Activated T-cell treated with anti-CD3 and anti-CD28 coated beads, Interleukin-2, amount 50 U/mL, for 24 hours (primary cell): ENCODE measurements at regions not wholly inside any gene's neighbourhood (a gene's known extent, or its start where the extent isn't known, plus 50 kb on each side); places are given as distances from the start of the nearest gene placed in this dataset.
"Not testable (repeated sequence)": the region's sequence is repeated elsewhere in the genome, so short reads cannot be mapped to it uniquely, and the experiment has no call there.

Experiments
- DNase-seq: peaks from one replicate; pipeline ENCODE4 v3.0.0-alpha.2; 2020
- H3K27ac Mint-ChIP-seq: 2 replicates; pipeline ENCODE4 v1.8.0; 2020; ENCODE audit warnings: mild to moderate bottlenecking, mixed read lengths
- H3K27me3 Mint-ChIP-seq: 2 replicates; pipeline ENCODE4 v1.8.0; 2020; ENCODE audit warnings: mixed read lengths
- H3K36me3 Mint-ChIP-seq: 2 replicates; pipeline ENCODE4 v1.8.0; 2020; ENCODE audit warnings: low read depth, mixed read lengths
- H3K4me1 Mint-ChIP-seq: 2 replicates; pipeline ENCODE4 v1.8.0; 2020; ENCODE audit warnings: low read depth, mixed read lengths
- H3K4me3 Mint-ChIP-seq: 2 replicates; pipeline ENCODE4 v1.8.0; 2020; ENCODE audit warnings: mild to moderate bottlenecking, moderate library complexity, mixed read lengths
- H3K9me3 Mint-ChIP-seq: 2 replicates; pipeline ENCODE4 v1.8.0; 2020; ENCODE audit warnings: mixed read lengths

DNA sequence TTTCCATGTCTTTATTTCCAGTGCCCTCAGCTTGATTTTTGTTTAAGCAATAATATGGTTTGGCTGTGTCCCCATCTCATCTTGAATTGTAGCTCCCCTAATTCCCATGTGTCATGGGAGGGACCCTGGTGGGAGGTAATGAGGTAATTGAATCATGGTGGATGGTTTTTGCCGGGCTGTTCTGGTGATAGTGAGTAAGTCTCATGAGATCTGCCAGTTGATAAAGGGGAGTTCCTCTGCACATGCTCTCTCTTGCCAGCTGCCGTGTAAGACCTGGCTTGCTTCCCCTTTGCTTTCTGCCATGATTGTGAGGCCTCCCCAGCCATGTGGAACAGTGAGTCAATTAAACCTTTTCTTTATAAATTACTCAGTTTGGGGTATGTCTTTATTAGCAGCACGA, 559.6 kb upstream of the ADAMTS5 start:
- no peaks in the 10 kb centered on the region for H3K4me1 Mint-ChIP-seq
- H3K4me3 Mint-ChIP-seq: no peak overlapping the region
- no peak for DNase-seq
- H3K9me3 Mint-ChIP-seq: peaks cover 7% of the 10 kb centered on the region
- H3K27ac Mint-ChIP-seq: no peak overlapping the region
- H3K27me3 Mint-ChIP-seq: no peaks in the 10 kb centered on the region
- no peaks in the 10 kb centered on the region for H3K36me3 Mint-ChIP-seq

DNA sequence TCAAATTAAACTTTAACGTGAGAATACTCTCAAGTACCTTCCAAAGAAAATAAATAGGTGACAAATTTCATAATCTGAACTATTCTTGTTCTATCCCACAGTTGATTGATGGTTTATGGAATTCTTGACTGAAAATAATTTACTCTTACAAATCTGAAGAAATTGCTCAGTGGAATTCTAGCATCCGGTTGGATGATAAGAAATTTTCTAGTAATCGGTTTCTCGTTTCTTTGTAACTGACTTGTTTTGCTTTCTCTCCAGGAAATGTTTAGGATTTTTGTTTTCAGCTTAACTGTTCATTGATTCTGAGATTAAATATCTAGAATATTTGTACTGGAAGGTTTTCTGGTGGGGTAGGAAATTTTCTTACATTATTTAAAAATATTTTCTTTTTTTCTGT, 558.9 kb upstream of the ADAMTS5 start:
- Mint-ChIP-seq H3K36me3 (no peaks in the 10 kb centered on the region), H3K27ac (no peak overlapping the region), H3K9me3 (peaks cover 7% of the 10 kb centered on the region), H3K27me3 (no peaks in the 10 kb centered on the region), H3K4me1 (no peaks in the 10 kb centered on the region), H3K4me3 (no peak overlapping the region)
- no peak for DNase-seq

DNA sequence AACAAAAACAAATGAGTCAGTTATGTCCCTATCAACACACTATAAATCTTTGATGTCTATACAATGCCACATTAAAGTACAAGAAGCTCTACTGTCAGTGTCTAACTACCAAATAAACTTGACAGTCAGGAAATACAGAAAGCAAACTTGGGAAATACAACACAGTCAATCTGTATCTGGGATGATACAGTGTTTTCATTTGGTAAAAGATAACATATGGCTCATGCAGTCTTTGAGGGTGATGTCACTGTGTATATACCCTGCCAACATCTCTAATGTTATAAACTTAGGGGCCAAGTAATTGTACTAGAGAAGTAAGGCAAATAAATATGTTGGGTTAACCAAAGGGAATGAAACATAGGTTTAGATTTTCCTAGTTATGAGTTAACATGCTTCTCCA, 552.5 kb upstream of the ADAMTS5 start:
- H3K36me3 Mint-ChIP-seq: no peaks in the 10 kb centered on the region
- H3K27me3 Mint-ChIP-seq: no peaks in the 10 kb centered on the region
- DNase-seq: no peak
- no peak overlapping the region for H3K4me3 Mint-ChIP-seq
- H3K27ac Mint-ChIP-seq: no peak overlapping the region
- H3K4me1 Mint-ChIP-seq: no peaks in the 10 kb centered on the region
- H3K9me3 Mint-ChIP-seq: peaks cover 20% of the 10 kb centered on the region

DNA sequence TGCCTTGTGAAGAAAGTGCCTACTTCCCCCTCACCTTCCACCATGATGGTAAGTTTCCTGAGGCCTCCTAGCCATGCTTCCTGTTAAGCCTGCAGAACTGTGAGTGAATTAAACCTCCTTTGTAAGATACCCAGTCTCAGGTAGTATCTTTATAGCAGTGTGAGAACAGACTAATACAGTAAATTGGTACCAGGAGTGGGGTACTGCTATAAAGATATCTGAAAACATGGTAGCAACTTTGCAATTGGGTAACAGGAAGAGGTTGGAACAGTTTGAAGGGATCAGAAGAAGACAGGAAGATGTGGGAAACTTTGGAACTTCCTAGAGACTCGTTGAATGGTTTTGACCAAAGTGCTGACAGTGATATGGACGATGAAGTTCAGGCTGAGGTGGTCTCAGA, 550.3 kb upstream of the ADAMTS5 start:
- not testable (repeated sequence) for H3K27ac Mint-ChIP-seq, H3K27me3 Mint-ChIP-seq, H3K4me1 Mint-ChIP-seq, DNase-seq, H3K36me3 Mint-ChIP-seq, H3K4me3 Mint-ChIP-seq
- H3K9me3 Mint-ChIP-seq: peaks cover 20% of the 10 kb centered on the region

DNA sequence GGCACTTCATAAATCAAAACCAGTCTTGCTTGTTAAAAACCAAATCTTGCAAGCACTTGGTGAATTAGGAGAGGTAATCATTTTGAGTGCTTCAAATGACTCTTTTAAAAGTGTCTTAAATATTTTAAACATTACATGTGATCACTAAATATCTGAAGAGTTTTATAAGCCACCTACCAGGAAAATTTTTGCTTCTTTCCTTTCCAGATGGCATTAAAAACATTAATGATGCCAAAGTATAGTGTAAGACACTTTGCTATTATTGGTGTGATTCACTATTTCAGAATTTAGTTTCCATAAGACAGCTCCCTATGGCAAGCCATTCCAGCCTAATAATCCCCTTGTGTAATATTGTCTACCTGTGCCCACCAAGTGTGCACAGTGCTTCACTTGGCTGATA, 548.8 kb upstream of the ADAMTS5 start:
- DNase-seq: no peak
- Mint-ChIP-seq H3K4me3 (no peak overlapping the region), H3K27ac (no peak overlapping the region), H3K36me3 (no peaks in the 10 kb centered on the region), H3K9me3 (peaks cover 20% of the 10 kb centered on the region), H3K4me1 (no peaks in the 10 kb centered on the region), H3K27me3 (no peaks in the 10 kb centered on the region)

DNA sequence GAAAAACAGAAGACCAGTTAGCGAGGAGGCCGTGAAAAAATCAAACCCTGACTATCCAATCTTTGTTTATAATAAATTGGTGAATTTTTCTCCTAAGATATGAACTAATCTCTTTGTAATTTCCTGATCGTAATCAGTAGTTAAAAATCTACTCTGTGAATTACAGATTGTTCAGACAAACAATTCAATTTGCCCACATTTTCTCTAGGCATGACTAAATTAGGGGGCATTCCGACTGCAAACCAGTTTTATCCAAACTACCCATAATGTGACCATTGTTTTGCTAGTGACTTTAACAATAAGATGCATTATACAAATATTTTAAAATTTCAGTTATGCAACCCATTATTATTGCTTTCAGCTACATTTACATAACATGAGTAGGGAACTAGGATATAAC, 546.9 kb upstream of the ADAMTS5 start:
- Mint-ChIP-seq H3K27ac (no peak overlapping the region), H3K4me1 (no peaks in the 10 kb centered on the region), H3K36me3 (no peaks in the 10 kb centered on the region), H3K4me3 (no peak overlapping the region), H3K9me3 (peaks cover 13% of the 10 kb centered on the region), H3K27me3 (no peaks in the 10 kb centered on the region)
- no peak for DNase-seq

DNA sequence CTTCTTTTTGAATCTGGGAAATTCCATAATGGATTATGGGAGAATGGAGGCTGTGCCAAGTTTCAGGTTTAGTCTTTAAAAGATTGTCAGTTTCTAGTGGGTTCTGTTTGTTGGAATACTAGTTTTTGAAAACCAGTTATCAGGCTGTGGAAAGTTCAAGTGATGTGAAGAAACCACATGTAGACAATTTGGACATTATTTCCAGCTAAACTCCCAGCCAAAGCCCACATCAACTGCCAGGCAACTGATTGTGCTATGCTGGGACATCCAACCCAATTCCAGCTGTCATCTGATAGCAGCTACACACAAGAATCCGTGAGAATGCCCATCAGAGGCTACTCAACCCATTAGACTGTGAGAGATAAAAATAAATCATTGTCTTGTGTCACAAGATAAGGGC, 546.1 kb upstream of the ADAMTS5 start:
- no peak overlapping the region for H3K27ac Mint-ChIP-seq

DNA sequence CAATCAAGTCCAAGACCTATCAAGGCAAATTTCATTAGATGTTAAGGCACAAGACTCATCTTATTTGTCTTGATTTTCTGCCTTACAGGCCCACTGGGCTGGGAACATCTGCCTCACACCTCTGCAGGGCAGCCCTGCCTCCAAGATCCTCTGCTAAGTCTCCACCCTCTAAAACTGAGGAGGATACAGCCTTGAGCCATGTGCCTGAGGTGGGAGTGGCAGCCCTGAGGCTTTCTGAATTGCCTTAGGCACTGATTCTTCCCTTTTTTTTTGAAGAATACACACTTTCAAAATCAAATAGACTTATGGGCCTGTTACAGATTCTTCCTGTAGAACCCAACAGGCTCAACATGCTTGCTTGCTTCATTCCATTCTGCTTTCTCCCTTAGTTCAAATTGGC, 544.3 kb upstream of the ADAMTS5 start:
- no peaks in the 10 kb centered on the region for H3K36me3 Mint-ChIP-seq
- H3K4me3 Mint-ChIP-seq: no peak overlapping the region
- H3K27ac Mint-ChIP-seq: no peak overlapping the region
- H3K27me3 Mint-ChIP-seq: no peaks in the 10 kb centered on the region
- no peaks in the 10 kb centered on the region for H3K4me1 Mint-ChIP-seq
- H3K9me3 Mint-ChIP-seq: no peaks in the 10 kb centered on the region
- no peak for DNase-seq

More for the DNA sequence above, 546.1 kb upstream of the ADAMTS5 start:
- DNase-seq: no peak
- H3K4me3 Mint-ChIP-seq: no peak overlapping the region
- no peaks in the 10 kb centered on the region for H3K36me3 Mint-ChIP-seq
- no peaks in the 10 kb centered on the region for H3K4me1 Mint-ChIP-seq
- peaks cover 9% of the 10 kb centered on the region for H3K9me3 Mint-ChIP-seq
- no peaks in the 10 kb centered on the region for H3K27me3 Mint-ChIP-seq

DNA sequence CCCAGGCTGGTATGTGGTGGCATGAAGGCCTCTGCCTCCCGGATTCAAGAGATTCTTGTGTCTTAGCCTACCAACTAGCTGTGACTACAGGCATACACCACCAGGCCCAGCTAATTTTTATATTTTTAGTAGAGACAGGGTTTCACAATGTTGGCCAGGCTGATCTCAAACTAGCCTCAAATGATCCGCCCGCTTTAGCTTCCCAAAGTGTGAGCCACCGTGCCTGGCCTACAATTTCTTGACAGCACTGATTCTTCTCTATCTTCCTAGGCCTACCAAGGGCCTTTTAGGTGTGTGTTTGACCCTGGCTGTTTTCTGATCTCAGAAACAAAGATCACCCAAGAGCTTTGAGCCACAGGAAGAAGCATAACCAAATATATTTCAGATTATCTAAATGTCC, 540.8 kb upstream of the ADAMTS5 start:
- Mint-ChIP-seq H3K4me1 (no peaks in the 10 kb centered on the region), H3K27ac (no peak overlapping the region), H3K9me3 (no peaks in the 10 kb centered on the region), H3K36me3 (no peaks in the 10 kb centered on the region), H3K4me3 (no peak overlapping the region), H3K27me3 (no peaks in the 10 kb centered on the region)
- DNase-seq: no peak

DNA sequence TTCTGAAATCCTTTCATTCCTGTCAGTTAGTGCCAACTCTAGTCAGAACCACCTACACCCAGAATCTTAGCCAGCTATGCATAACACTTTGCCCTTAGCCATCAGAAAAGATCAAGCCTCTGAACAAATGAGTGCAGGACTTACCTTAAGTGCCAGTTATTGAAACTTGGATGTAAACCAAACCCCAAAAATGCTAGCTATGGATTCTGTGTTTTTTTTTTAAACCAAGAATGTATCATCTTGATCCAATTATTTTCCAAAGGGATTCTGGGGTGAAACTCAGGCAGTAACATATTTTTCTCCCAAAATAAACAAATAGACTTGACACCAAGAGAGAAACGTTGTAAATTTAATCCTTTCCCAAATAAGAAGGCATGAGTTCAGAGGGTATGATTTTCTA, 538.6 kb upstream of the ADAMTS5 start:
- Mint-ChIP-seq H3K4me3 (no peak overlapping the region), H3K27me3 (no peaks in the 10 kb centered on the region), H3K4me1 (no peaks in the 10 kb centered on the region), H3K36me3 (no peaks in the 10 kb centered on the region), H3K27ac (no peak overlapping the region), H3K9me3 (no peaks in the 10 kb centered on the region)
- no peak for DNase-seq

DNA sequence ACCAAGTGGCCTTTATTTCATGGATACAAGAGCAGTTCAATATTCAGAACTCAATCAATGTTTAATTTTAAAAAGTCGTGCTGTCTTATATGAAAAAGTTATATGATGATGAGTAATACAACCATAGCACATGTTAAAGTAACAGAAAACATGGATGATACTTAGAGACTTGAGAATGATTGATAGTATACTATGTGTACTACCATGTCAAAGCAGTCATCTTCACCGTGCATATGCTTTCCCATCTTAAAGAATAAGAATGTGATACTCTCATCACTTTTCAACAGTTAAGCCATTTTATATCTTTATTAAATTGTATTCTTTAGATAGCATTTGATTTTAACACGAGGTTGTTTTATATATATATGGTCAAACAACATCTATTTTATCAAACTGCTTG, 535.9 kb upstream of the ADAMTS5 start:
- no peak overlapping the region for H3K27ac Mint-ChIP-seq
- no peaks in the 10 kb centered on the region for H3K36me3 Mint-ChIP-seq
- DNase-seq: no peak
- no peaks in the 10 kb centered on the region for H3K27me3 Mint-ChIP-seq
- H3K4me1 Mint-ChIP-seq: no peaks in the 10 kb centered on the region
- no peaks in the 10 kb centered on the region for H3K9me3 Mint-ChIP-seq
- no peak overlapping the region for H3K4me3 Mint-ChIP-seq

DNA sequence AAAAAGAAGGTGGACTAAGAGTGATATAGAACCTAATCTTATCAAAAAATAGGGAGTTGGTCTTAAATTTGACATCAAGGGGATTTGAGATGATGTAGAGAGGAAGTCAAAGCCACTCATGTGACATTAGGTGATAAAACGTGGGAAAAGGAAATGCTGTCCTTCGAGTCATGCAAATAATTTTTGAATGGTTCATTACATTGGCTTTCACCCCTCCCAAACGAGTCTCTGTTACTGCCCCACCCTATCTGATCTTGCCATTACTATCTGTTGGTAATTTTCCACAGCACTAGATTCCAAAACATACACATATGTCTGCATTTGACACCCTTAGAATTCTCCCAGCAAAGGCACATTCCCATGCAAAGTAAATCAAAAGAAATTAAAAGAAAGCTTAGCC, 531.1 kb upstream of the ADAMTS5 start:
- Mint-ChIP-seq H3K4me1 (no peaks in the 10 kb centered on the region), H3K4me3 (no peak overlapping the region), H3K9me3 (no peaks in the 10 kb centered on the region), H3K27me3 (no peaks in the 10 kb centered on the region), H3K27ac (no peak overlapping the region), H3K36me3 (no peaks in the 10 kb centered on the region)
- DNase-seq: no peak

DNA sequence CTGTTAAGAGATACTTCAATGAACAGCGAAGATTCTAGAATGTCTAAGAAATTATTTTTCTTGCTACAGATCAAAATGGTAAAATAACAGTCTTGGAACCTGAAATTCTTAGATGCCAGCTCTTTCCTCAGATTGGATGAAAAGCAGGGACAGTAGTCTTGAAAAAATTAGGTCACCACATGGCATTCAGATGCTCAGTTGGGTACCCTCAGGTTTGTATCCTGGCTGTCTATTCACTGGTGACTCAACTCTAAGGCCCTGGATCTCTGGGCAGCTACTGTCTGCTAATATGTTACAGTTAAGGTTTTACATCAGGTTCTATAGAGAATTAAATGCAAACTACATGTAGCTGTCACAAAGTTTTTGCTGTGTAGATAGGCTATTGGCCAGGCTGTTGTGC, 528.9 kb upstream of the ADAMTS5 start:
- H3K4me1 Mint-ChIP-seq: no peaks in the 10 kb centered on the region
- H3K4me3 Mint-ChIP-seq: no peak overlapping the region
- no peaks in the 10 kb centered on the region for H3K27me3 Mint-ChIP-seq
- DNase-seq: no peak
- H3K36me3 Mint-ChIP-seq: no peaks in the 10 kb centered on the region
- H3K9me3 Mint-ChIP-seq: no peaks in the 10 kb centered on the region
- H3K27ac Mint-ChIP-seq: no peak overlapping the region

DNA sequence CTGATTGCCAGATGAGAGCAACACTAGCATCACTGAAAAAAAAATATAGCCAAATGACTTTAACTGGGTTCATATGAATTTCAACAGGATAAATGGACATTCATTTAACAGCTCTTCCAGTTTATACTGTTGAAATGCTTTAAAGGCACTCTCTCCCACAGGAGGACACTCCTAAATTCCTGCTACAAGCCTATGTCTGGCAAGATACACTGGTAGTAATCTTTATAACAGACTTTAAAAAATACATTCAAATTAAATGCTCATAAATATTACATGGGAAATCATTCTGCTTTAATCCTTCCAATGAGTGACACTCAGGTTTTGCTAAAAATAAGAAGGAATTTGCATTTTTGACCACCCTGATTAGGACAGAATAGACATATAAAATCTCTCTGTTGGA, 526.7 kb upstream of the ADAMTS5 start:
- H3K27ac Mint-ChIP-seq: no peak overlapping the region
- no peaks in the 10 kb centered on the region for H3K27me3 Mint-ChIP-seq
- H3K4me3 Mint-ChIP-seq: no peak overlapping the region
- no peaks in the 10 kb centered on the region for H3K9me3 Mint-ChIP-seq
- H3K36me3 Mint-ChIP-seq: no peaks in the 10 kb centered on the region
- no peak for DNase-seq
- H3K4me1 Mint-ChIP-seq: no peaks in the 10 kb centered on the region

DNA sequence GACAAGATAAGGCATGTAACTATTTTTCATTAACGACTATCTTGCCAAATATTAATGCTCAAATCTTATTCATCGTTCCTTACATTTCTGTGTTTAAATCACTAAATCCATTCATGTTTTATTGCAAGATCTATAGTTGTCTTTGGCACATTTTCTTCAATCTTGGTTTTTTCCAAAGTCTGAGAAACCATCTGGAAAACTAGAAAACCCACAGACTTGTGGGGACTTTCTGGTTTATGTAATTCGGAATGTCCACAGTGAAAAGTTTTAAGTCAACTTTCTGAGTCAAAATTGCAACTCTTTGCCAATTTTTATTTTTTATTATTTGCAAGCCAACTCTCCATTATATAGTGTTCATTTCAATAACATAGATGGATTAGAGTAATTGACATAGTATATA, 520.8 kb upstream of the ADAMTS5 start:
- Mint-ChIP-seq H3K27ac (no peak overlapping the region), H3K36me3 (no peaks in the 10 kb centered on the region), H3K4me3 (no peak overlapping the region), H3K4me1 (no peaks in the 10 kb centered on the region), H3K27me3 (no peaks in the 10 kb centered on the region), H3K9me3 (no peaks in the 10 kb centered on the region)
- DNase-seq: no peak

DNA sequence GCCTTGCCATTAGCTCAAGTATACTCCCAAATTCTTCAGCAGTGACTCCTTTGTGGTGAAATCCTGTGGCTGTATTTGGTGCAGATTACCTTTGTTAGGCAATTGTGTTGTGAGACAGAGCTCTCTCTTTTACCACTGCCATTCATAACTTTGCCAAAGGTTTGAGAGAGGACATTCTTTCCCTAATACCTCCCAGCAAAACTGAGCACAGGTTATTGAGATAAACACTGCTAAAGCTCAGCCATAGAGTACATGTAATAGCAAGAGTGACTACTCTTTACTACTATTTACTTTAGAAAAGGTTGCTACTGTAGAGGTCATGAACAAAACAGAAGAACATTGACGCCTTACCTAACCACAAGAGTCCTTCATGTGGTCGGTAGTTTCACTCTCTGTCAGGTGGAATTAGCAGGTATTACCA, 514.0 kb upstream of the ADAMTS5 start:
- Mint-ChIP-seq H3K9me3 (no peaks in the 10 kb centered on the region), H3K4me1 (no peaks in the 10 kb centered on the region), H3K4me3 (no peak overlapping the region), H3K36me3 (no peaks in the 10 kb centered on the region), H3K27me3 (no peaks in the 10 kb centered on the region), H3K27ac (no peak overlapping the region)
- no peak for DNase-seq
